Neutrophil (primary cell): ENCODE measurements at regions not wholly inside any gene's neighbourhood (a gene's known extent, or its start where the extent isn't known, plus 50 kb on each side); places are given as distances from the start of the nearest gene placed in this dataset.

Source experiments
- H3K27ac ChIP-seq: fragments of 200-600 bp; sonication (generic); 2 replicates; pipeline ENCODE4 v1.5.1; 2016; ENCODE audit warnings: mild to moderate bottlenecking, moderate library complexity
- H3K27me3 ChIP-seq: fragments of 200-600 bp; sonication (generic); 2 replicates; pipeline ENCODE4 v1.6.0; 2016; ENCODE audit warnings: mild to moderate bottlenecking
- H3K36me3 ChIP-seq: fragments of 200-600 bp; sonication (generic); 2 replicates; pipeline ENCODE4 v1.5.1; 2017
- H3K4me1 ChIP-seq, 2 experiments: fragments of 200-600 bp in 1 of 2; sonication (generic) in 1 of 2; 1 replicate in 1 of 2; 2 replicates in 1 of 2; pipeline versions ENCODE4 v1.5.1 to v1.6.1; 2013 to 2016; ENCODE audit warnings: low read depth in 1 of 2, low read length in 1 of 2, mild to moderate bottlenecking in 1 of 2, moderate library complexity in 1 of 2; ENCODE audit not compliant: control insufficient read depth in 1 of 2, insufficient read depth in 1 of 2
- H3K4me3 ChIP-seq, 2 experiments: fragments of 200-600 bp in 1 of 2; sonication (generic) in 1 of 2; 1 replicate in 1 of 2; 2 replicates in 1 of 2; pipeline ENCODE4 v1.5.1; 2013 to 2016; ENCODE audit warnings: low read depth in 1 of 2, low read length in 1 of 2, mild to moderate bottlenecking in 1 of 2, moderate library complexity in 1 of 2
- H3K9me3 ChIP-seq: fragments of 200-600 bp; sonication (generic); 2 replicates; pipeline ENCODE4 v1.5.1; 2016
- TF ChIP-seq, protein P1 (sequence below): fragments of 200-600 bp; sonication (generic); IDR thresholded peaks from 2 replicates; pipeline ENCODE4 v1.5.1; 2016; ENCODE audit warnings: antibody characterized with exemption

DNA sequence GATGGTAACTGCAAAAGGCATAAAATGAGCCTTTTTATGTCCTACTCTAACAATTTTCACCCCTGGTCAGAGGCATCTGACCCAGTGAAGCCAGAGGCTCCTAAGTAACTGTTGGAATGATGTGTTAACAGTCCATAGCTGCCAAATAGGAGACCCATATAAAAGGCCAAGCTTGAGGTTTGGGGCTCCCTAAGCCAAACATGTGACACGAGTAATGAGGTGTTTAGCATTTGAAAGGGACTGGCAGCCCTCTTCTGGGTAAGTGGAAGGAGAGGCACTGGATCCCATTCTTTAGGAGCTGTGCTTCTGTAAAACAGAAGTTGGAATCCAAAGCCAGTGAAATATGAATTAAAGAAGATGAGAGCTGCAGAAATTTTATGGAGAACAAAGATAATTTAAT is 100.6 kb upstream of the PNPLA4 start:
- Histone ChIP-seq H3K36me3 (no peaks in the 10 kb centered on the region), H3K27me3 (no peaks in the 10 kb centered on the region), H3K4me3 (no peak overlapping the region), H3K9me3 (no peaks in the 10 kb centered on the region), H3K27ac (no peak overlapping the region), H3K4me1 (no peaks in the 10 kb centered on the region)
- TF ChIP-seq, protein P1, sequence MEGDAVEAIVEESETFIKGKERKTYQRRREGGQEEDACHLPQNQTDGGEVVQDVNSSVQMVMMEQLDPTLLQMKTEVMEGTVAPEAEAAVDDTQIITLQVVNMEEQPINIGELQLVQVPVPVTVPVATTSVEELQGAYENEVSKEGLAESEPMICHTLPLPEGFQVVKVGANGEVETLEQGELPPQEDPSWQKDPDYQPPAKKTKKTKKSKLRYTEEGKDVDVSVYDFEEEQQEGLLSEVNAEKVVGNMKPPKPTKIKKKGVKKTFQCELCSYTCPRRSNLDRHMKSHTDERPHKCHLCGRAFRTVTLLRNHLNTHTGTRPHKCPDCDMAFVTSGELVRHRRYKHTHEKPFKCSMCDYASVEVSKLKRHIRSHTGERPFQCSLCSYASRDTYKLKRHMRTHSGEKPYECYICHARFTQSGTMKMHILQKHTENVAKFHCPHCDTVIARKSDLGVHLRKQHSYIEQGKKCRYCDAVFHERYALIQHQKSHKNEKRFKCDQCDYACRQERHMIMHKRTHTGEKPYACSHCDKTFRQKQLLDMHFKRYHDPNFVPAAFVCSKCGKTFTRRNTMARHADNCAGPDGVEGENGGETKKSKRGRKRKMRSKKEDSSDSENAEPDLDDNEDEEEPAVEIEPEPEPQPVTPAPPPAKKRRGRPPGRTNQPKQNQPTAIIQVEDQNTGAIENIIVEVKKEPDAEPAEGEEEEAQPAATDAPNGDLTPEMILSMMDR = no peak

DNA sequence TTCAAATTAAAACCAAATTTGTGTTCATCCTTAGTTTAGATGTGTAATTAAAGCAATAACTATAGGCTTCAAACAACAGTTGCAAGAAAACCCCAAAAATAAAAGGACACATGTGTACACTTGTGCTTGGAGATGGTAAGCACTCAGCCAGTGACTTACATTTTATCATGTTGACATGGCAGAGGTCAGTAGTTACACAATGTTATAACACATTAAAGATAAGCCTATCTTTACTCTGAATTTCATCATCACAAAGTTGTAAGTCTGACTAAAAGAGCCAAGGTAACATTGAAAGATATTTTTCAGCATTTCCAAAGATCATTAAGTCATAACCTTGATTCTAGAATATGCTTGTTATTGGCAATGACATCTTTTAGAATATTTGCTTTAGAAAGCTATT is 98.5 kb upstream of the PNPLA4 start:
- TF ChIP-seq, protein P1 = no peak

DNA sequence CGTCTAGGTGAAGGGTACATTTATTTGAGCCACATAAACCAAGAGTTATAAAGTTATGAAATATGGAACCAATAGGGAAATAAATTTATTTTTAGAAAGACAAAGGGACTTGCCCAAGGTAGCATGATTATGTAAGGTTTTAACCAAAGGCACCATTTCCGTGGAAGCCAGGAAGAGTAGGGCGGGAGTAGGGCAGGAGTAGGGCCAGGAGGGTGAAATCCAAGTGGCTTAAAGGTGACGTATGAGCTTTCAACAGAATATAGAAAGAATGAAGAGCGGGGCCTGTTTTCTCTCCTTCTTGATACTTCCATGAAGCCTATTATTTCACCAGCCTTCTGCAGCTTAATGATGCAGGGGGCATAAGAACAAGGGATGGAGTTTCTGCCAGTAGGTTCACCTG is 91.7 kb upstream of the PNPLA4 start:
- Histone ChIP-seq H3K4me3 (no peak overlapping the region), H3K27ac (no peak overlapping the region), H3K4me1 (no peaks in the 10 kb centered on the region), H3K9me3 (no peaks in the 10 kb centered on the region), H3K36me3 (no peaks in the 10 kb centered on the region), H3K27me3 (no peaks in the 10 kb centered on the region)
- TF ChIP-seq, protein P1 = no peak

More for the DNA sequence above, 98.5 kb upstream of the PNPLA4 start:
- Histone ChIP-seq H3K27ac (no peak overlapping the region), H3K4me3 (no peak overlapping the region), H3K9me3 (no peaks in the 10 kb centered on the region), H3K27me3 (no peaks in the 10 kb centered on the region), H3K36me3 (no peaks in the 10 kb centered on the region), H3K4me1 (no peaks in the 10 kb centered on the region)

DNA sequence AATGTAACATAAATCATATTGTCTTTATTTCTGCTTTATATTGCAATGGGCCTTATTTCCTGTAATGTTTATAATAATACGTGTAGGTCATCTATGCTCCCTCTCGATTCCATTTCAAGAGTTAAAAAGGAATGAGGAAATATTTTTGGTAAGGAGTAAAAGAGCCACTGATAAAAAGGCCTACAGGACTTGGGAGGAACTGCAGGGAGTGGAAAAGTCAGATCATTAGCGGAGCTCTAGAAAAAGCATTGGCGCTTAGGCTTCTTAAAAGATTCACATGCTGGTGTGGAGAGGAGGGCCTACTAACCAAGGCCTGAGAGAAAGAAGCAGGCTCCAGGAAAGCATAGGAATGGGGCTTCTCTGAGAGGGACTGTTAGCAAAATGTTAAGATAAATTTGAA is 82.9 kb upstream of the PNPLA4 start:
- no peaks in the 10 kb centered on the region for H3K36me3 ChIP-seq
- no peaks in the 10 kb centered on the region for H3K9me3 ChIP-seq
- no peak overlapping the region for H3K4me3 ChIP-seq
- H3K27ac ChIP-seq = no peak overlapping the region
- no peaks in the 10 kb centered on the region for H3K27me3 ChIP-seq
- no peaks in the 10 kb centered on the region for H3K4me1 ChIP-seq
- TF ChIP-seq, protein P1 = no peak

DNA sequence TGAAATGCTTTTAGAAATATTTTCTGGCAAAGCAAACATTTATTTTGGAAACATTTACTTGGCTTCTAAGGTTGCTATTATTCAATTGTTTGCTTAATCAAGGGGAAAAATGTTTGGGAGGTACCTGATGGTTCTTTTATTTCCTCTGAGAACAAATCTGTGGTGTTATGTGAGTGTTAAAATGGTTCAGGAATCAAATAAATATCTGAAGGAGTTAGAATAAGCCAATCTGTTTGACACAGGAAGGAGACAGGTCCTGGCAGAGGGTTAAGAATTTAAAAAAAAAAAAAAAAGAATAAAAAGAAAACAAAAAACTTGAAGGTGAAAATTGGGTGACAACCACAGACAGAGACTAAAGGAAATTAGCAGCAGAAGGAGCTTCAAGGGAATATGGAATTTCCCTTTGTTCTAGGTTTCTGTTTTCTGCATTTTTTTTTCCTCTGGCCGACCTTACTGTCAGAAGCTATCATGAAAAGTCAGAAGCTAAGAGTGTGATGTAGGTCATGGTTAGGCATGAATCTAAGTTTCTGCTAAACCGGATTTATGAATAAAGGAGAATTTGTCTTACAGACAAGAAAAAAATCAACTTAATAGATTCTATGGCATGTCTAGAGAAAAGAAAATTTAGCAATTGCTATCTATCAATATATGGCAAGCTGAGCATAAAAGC is 78.6 kb upstream of the PNPLA4 start:
- no peaks in the 10 kb centered on the region for H3K9me3 ChIP-seq
- TF ChIP-seq, protein P1 = no peak
- no peaks in the 10 kb centered on the region for H3K4me1 ChIP-seq
- H3K36me3 ChIP-seq = no peaks in the 10 kb centered on the region
- no peak overlapping the region for H3K4me3 ChIP-seq
- no peak overlapping the region for H3K27ac ChIP-seq
- H3K27me3 ChIP-seq = no peaks in the 10 kb centered on the region
